Prostate gland (tissue), 2 donors: ENCODE measurements at regions not wholly inside any gene's neighbourhood (a gene's known extent, or its start where the extent isn't known, plus 50 kb on each side); places are given as distances from the start of the nearest gene placed in this dataset.

Experiments
- POLR2AphosphoS5 ChIP-seq: sonication (generic); formaldehyde crosslinking; IDR thresholded peaks from one replicate; pipeline ENCODE4 v1.6.1; 2017; ENCODE audit warnings: antibody characterized with exemption
- TF ChIP-seq, protein P1 (sequence below), 4 experiments: fragments of 200-600 bp in 2 of 4; fragments of 450-650 bp in 2 of 4; sonication (generic) in 2 of 4; IDR thresholded peaks; 1 replicate in 3 of 4; 2 replicates in 1 of 4; pipeline ENCODE4 v1.5.1; 2016 to 2019; ENCODE audit warnings: antibody characterized with exemption in 4 of 4, mild to moderate bottlenecking in 2 of 4, moderate library complexity in 2 of 4

DNA sequence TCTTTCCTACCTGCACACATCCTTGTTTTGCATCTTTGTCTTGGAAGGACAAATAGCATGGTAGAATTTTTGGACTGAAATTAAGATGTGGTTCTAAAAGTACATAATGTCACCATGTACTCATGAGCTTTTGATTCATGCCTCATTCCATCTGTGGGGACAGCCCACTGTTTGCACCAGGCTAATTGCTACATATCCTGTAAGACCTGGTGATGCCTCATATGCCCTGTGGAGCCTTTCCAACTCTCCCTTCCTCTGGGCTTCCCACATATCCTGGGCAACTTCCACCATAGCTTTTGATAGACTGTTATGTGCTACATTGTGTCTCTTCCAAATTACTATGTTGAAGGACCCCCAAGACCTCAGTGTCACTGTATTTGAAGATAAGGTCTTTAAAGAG lies 213.6 kb upstream of the PREP start:
- TF ChIP-seq, protein P1, sequence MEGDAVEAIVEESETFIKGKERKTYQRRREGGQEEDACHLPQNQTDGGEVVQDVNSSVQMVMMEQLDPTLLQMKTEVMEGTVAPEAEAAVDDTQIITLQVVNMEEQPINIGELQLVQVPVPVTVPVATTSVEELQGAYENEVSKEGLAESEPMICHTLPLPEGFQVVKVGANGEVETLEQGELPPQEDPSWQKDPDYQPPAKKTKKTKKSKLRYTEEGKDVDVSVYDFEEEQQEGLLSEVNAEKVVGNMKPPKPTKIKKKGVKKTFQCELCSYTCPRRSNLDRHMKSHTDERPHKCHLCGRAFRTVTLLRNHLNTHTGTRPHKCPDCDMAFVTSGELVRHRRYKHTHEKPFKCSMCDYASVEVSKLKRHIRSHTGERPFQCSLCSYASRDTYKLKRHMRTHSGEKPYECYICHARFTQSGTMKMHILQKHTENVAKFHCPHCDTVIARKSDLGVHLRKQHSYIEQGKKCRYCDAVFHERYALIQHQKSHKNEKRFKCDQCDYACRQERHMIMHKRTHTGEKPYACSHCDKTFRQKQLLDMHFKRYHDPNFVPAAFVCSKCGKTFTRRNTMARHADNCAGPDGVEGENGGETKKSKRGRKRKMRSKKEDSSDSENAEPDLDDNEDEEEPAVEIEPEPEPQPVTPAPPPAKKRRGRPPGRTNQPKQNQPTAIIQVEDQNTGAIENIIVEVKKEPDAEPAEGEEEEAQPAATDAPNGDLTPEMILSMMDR (IDR thresholded peaks at IDR 0.05), result no peak
- no peak for TF ChIP-seq POLR2AphosphoS5
